IgD-negative memory B cell (primary cell): ENCODE measurements at regions not wholly inside any gene's neighbourhood (a gene's known extent, or its start where the extent isn't known, plus 50 kb on each side); places are given as distances from the start of the nearest gene placed in this dataset.

Experiments
- H3K27ac Mint-ChIP-seq, 3 donors: one replicate each; pipeline ENCODE4 v1.8.0; 2020 to 2022; ENCODE audit warnings: mild to moderate bottlenecking in 3 of 3, mixed read lengths in 3 of 3, moderate library complexity in 1 of 3
- H3K27me3 Mint-ChIP-seq: one replicate; pipeline ENCODE4 v1.8.0; 2021; ENCODE audit warnings: mixed read lengths
- H3K36me3 Mint-ChIP-seq: one replicate; pipeline ENCODE4 v1.8.0; 2020; ENCODE audit warnings: mild to moderate bottlenecking, mixed read lengths
- H3K4me1 Mint-ChIP-seq, 3 donors: one replicate each; pipeline ENCODE4 v1.8.0; 2020 to 2022; ENCODE audit warnings: mixed read lengths in 3 of 3, mild to moderate bottlenecking in 1 of 3
- H3K4me3 Mint-ChIP-seq, 4 donors: one replicate each; pipeline ENCODE4 v1.8.0; 2020 to 2022; ENCODE audit warnings: mild to moderate bottlenecking in 4 of 4, mixed read lengths in 4 of 4, moderate library complexity in 3 of 4
- H3K9me3 Mint-ChIP-seq, 3 donors: one replicate each; pipeline ENCODE4 v1.8.0; 2020 to 2021; ENCODE audit warnings: mixed read lengths in 3 of 3, mild to moderate bottlenecking in 1 of 3

- H3K4me1 Mint-ChIP-seq, result no peaks in the 10 kb centered on the region
- H3K36me3 Mint-ChIP-seq, result no peaks in the 10 kb centered on the region
- peaks cover 3 to 9% (median 9%) of the 10 kb centered on the region in 3 donors for H3K9me3 Mint-ChIP-seq
- H3K4me3 Mint-ChIP-seq, result no peak overlapping the region
- H3K27ac Mint-ChIP-seq, result no peak overlapping the region
- H3K27me3 Mint-ChIP-seq, result no peaks in the 10 kb centered on the region
Measured at GRCh38 chr20:12264711-12265110, 347.0 kb downstream of the BTBD3 start.

GRCh38 chr20:12265662-12266061 is 348.0 kb downstream of the BTBD3 start:
- Mint-ChIP-seq H3K4me3 (no peak overlapping the region), H3K9me3 (peaks cover 3 to 9% (median 9%) of the 10 kb centered on the region in 3 donors), H3K4me1 (no peaks in the 10 kb centered on the region), H3K27ac (no peak overlapping the region), H3K36me3 (no peaks in the 10 kb centered on the region), H3K27me3 (no peaks in the 10 kb centered on the region)

DNA sequence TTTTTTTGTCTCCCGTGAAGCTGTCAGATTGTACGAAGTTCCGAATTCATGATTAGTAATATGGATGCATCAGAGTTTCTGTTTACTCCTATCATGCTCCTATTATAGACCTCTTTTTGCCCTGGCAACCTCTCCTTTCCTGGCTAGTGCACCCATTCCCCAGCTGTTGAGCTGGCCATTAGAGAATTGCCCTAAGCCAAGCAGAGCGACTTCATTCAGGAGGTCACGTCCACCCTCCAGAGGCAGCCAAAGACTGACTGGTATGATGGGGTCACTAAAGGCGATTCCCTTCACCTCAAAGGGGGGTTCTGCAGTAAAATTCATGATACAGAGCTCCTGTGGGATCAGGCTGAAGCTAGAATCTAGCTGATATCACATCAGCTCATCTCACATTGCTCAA is 351.9 kb downstream of the BTBD3 start:
- H3K36me3 Mint-ChIP-seq, result no peaks in the 10 kb centered on the region
- H3K9me3 Mint-ChIP-seq, result peaks cover 1 to 9% (median 7%) of the 10 kb centered on the region in 3 donors
- H3K27me3 Mint-ChIP-seq, result no peaks in the 10 kb centered on the region
- no peak overlapping the region for H3K27ac Mint-ChIP-seq
- H3K4me3 Mint-ChIP-seq, result no peak overlapping the region
- H3K4me1 Mint-ChIP-seq, result no peaks in the 10 kb centered on the region

DNA sequence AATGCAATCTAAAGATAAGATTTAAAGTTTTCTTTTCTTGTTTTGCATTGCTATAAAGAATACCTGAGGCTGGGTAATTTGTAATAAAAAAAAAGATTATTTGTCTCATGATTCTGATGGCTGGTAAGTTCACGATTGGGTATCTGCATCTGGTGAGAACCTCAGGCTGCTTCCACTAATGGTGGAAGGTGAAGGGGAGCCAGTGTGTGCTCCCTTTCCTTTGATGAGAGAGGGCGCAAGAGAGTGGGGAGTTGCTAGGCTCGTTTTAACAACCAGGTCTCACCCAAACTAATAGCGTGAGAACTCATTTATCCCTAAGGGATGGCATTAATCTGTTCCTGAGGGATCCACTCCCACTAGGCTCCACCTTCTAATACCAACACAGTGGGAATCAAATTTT is 353.2 kb downstream of the BTBD3 start:
- Mint-ChIP-seq H3K9me3 (peaks cover 1 to 5% (median 1%) of the 10 kb centered on the region in 3 donors), H3K4me1 (no peaks in the 10 kb centered on the region), H3K27ac (no peak overlapping the region), H3K4me3 (no peak overlapping the region), H3K27me3 (no peaks in the 10 kb centered on the region), H3K36me3 (no peaks in the 10 kb centered on the region)

GRCh38 chr20:12276011-12276673 is 358.4 kb downstream of the BTBD3 start:
- Mint-ChIP-seq H3K36me3 (no peaks in the 10 kb centered on the region), H3K9me3 (peaks cover 0 to 3% (median 0%) of the 10 kb centered on the region in 3 donors), H3K4me3 (no peak overlapping the region), H3K4me1 (no peaks in the 10 kb centered on the region), H3K27me3 (no peaks in the 10 kb centered on the region), H3K27ac (no peak overlapping the region)

GRCh38 chr20:12287575-12287974 is 369.9 kb downstream of the BTBD3 start:
- Mint-ChIP-seq H3K27ac (no peak overlapping the region), H3K9me3 (peaks cover 3 to 16% (median 4%) of the 10 kb centered on the region in 3 donors), H3K4me3 (no peak overlapping the region), H3K36me3 (no peaks in the 10 kb centered on the region), H3K4me1 (no peaks in the 10 kb centered on the region), H3K27me3 (no peaks in the 10 kb centered on the region)

DNA sequence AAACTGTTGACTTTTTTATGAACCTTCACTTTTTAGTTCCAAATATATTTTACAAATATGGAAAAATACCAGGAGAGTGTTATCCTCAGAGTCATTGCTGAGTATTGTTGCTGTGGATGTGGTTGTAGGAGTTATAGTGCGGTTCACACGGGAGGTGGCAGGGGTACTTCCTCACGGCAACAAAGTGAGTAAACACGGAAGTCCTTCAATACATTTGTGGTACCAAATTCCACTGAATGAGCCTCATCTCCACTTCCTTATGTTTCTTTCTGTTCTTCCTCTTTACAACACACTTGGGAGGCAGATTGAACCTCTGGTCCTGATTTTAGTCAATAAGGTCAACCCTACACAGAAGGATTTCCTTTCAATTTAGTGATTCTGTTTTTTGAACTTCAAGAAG is 371.8 kb downstream of the BTBD3 start:
- H3K36me3 Mint-ChIP-seq, result no peaks in the 10 kb centered on the region
- H3K27ac Mint-ChIP-seq, result no peak overlapping the region
- no peaks in the 10 kb centered on the region for H3K27me3 Mint-ChIP-seq
- no peak overlapping the region for H3K4me3 Mint-ChIP-seq
- no peaks in the 10 kb centered on the region for H3K4me1 Mint-ChIP-seq
- peaks cover 5 to 17% (median 5%) of the 10 kb centered on the region in 3 donors for H3K9me3 Mint-ChIP-seq

DNA sequence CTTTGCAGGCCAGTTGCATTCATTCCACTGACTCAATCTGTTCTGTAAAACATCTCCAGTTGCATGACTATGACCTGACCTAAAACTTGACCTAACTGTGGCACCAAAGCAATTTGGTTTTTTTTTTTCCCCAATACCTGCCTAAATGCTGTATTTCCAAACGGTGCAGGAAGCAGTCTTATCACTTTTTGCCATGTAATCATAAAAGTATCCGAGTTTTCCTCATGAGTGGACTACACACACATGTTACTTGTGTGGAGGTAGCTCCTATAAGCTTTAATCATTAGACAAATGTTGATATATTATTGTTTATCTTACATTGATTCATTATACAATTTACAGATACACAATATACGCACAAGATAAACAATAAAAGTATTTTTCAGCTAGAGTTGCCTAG is 373.7 kb downstream of the BTBD3 start:
- no peaks in the 10 kb centered on the region for H3K36me3 Mint-ChIP-seq
- H3K27me3 Mint-ChIP-seq, result no peaks in the 10 kb centered on the region
- H3K4me3 Mint-ChIP-seq, result no peak overlapping the region
- H3K9me3 Mint-ChIP-seq, result peaks cover 5 to 24% (median 11%) of the 10 kb centered on the region in 3 donors
- no peaks in the 10 kb centered on the region for H3K4me1 Mint-ChIP-seq
- no peak overlapping the region for H3K27ac Mint-ChIP-seq

GRCh38 chr20:12293900-12294299 is 376.2 kb downstream of the BTBD3 start:
- H3K36me3 Mint-ChIP-seq, result no peaks in the 10 kb centered on the region
- H3K9me3 Mint-ChIP-seq, result peaks cover 9 to 41% (median 15%) of the 10 kb centered on the region in 3 donors
- H3K4me3 Mint-ChIP-seq, result peak overlapping the region in 1 of 4 donors; percentile 35

DNA sequence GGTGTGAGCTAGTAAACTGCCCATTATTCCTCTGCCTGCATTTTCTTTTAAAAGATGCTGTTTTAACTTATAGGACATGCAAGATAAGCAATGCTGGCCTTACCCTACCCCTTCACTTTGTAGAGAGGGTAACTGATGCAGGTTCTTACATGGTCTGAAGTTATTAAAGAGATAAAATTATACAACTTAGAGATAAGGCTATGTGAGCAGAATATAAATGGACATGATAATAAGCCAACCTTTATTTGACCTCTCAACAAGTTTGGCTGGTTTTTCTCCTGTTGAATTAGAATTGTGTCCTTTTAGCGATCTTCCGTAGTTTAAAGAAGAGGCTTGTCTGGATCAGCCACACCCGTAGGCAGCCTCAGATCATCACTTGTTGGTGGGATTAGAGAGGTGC is 377.0 kb downstream of the BTBD3 start:
- peaks cover 0 to 1% (median 0%) of the 10 kb centered on the region in 3 donors for H3K4me1 Mint-ChIP-seq
- no peaks in the 10 kb centered on the region for H3K27me3 Mint-ChIP-seq
- H3K9me3 Mint-ChIP-seq, result peaks cover 9 to 35% (median 14%) of the 10 kb centered on the region in 3 donors
- H3K4me3 Mint-ChIP-seq, result no peak overlapping the region
- H3K36me3 Mint-ChIP-seq, result no peaks in the 10 kb centered on the region
- no peak overlapping the region for H3K27ac Mint-ChIP-seq

More at GRCh38 chr20:12293900-12294299, 376.2 kb downstream of the BTBD3 start:
- Mint-ChIP-seq H3K4me1 (peaks cover 0 to 1% (median 0%) of the 10 kb centered on the region in 3 donors), H3K27me3 (no peaks in the 10 kb centered on the region), H3K27ac (no peak overlapping the region)

DNA sequence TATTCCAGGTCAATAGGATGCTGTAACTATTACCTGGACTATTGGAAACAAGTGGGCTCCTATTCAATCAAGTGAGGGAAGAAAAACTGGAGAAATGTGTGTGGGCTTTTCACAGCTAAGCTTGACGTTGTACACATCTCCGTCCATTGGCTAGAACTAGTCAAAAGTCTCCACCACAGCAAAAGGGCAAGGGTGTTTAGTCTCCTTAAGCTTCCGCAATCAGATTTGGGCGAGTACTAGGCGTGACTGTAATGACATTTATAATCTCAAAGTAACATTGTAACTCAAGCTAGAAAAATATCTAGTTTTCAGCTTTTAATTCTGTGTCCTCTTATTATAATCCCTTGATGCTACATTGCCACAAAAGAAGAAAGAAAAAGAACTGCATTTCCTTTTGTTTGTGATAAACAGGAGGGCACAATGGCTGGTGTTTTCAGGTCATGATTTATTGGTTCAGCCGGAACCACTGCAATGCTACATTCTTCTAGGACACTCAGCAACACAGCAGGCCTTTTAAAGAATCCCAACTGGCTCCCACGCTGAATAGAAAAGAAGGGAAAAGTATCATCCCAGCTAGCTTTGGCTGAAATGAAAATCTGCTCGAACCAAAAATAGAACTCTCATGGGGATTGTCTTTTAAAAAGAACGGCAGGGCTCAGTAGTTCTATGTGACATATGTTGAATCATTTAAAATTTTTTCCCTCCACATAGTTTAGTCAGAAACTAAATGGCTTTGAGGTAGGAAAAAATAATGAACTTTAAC is 387.7 kb downstream of the BTBD3 start:
- Mint-ChIP-seq H3K9me3 (peaks cover 10 to 30% (median 15%) of the 10 kb centered on the region in 3 donors), H3K4me1 (no peaks in the 10 kb centered on the region), H3K36me3 (peaks cover 3% of the 10 kb centered on the region), H3K27ac (no peak overlapping the region), H3K27me3 (no peaks in the 10 kb centered on the region), H3K4me3 (no peak overlapping the region)

DNA sequence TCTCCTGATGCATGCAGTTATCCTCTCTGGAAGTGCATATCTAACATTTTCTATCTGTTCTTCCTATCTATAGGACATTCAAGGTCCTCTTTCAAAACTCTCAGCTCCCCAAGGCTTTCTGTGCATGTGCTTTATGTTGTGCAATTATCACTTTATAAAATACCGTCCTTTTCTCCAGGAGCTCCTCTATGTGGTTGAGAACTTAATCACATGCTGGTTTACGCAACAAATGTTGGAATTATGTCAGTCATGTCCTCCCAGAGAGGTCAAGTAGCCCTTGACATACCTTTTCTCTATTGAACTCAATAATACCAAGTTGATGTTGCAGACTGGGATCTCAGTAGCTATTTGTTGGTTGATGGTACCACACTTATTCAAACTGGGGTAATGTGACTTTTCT is 388.4 kb downstream of the BTBD3 start:
- H3K4me1 Mint-ChIP-seq, result no peaks in the 10 kb centered on the region
- no peak overlapping the region for H3K4me3 Mint-ChIP-seq
- H3K27ac Mint-ChIP-seq, result no peak overlapping the region
- peaks cover 10 to 30% (median 14%) of the 10 kb centered on the region in 3 donors for H3K9me3 Mint-ChIP-seq
- peaks cover 3% of the 10 kb centered on the region for H3K36me3 Mint-ChIP-seq
- no peaks in the 10 kb centered on the region for H3K27me3 Mint-ChIP-seq

DNA sequence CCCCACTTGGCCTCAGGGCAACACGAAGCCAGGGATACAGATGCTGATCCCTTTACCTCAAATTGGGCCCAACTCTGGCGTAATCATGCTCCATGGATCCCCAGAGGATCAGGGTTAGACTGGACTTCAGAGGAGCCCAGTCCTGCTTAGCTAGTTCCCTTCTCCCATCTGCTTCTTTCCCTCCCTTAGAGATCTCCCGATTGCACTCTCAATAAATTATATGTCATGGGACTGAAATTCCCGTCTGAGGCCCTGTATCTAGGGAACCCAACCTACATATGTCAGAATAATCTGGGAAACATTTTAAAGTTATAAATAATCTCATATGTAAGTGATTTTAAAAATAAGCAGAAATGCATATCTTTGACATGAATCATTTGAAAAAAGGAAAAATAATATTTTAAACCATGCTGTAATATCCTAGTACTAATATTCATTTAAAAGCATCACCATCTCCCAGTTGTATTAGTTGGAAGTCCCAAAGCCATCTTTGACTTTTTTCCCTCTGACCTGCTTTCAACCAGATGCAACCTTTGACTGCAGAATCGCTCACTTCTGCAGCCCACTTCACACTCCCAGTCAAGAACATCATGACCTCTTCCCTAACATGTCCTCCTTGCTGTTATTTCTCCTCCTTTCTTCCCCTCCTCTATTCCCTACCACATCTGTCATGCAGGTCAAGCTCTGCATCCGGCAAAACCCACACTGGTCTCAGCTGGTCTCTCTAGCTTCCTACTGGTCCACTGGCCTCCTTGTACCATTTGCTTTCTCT is 393.6 kb downstream of the BTBD3 start:
- H3K4me3 Mint-ChIP-seq, result no peak overlapping the region
- H3K4me1 Mint-ChIP-seq, result no peaks in the 10 kb centered on the region
- peaks cover 0 to 18% (median 10%) of the 10 kb centered on the region in 3 donors for H3K9me3 Mint-ChIP-seq
- H3K27me3 Mint-ChIP-seq, result no peaks in the 10 kb centered on the region
- H3K27ac Mint-ChIP-seq, result no peak overlapping the region
- peaks cover 3% of the 10 kb centered on the region for H3K36me3 Mint-ChIP-seq

DNA sequence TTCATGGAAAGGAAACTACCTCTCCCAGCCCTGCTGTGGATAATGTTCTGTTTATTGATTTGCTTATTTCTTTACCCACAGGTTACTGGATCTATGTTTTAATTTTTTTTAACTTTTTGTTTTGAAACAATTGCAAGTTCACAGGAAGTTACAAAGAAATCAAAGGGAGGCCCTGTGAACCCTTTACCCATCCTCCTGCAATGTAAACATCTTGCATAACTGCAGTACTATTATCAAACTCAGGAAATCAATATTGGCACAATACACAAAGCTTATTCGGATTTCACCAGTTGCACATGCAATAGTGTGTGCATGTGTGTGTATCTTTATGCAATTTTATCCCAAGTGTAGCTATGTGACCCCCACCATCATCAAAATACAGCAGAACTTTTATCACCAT is 398.0 kb downstream of the BTBD3 start:
- Mint-ChIP-seq H3K27ac (no peak overlapping the region), H3K27me3 (no peaks in the 10 kb centered on the region), H3K4me3 (no peak overlapping the region), H3K9me3 (peaks cover 0 to 7% (median 3%) of the 10 kb centered on the region in 3 donors), H3K36me3 (no peaks in the 10 kb centered on the region), H3K4me1 (no peaks in the 10 kb centered on the region)

- Mint-ChIP-seq H3K27me3 (no peaks in the 10 kb centered on the region), H3K4me3 (no peak overlapping the region), H3K27ac (no peak overlapping the region), H3K9me3 (peaks cover 0 to 11% (median 3%) of the 10 kb centered on the region in 3 donors), H3K36me3 (no peaks in the 10 kb centered on the region), H3K4me1 (no peaks in the 10 kb centered on the region)
Measured at GRCh38 chr20:12316794-12317193, 399.1 kb downstream of the BTBD3 start.
